HepG2 (cell line): ENCODE measurements at regions not wholly inside any gene's neighbourhood (a gene's known extent, or its start where the extent isn't known, plus 50 kb on each side); places are given as distances from the start of the nearest gene placed in this dataset.

ENCODE experiments used
- ATAC-seq: fragments of 200-7000 bp; cut with Tn5 transposase; 3 replicates; pipeline ENCODE4 v1.9.1; 2020; ENCODE audit warnings: mild to moderate bottlenecking, moderate library complexity
- BruUV-seq: library from RNA; stranded (reverse); fragments of 400-500 nt; replicated peaks from 2 replicates; lab custom pipeline; 2021; lab: Mats Ljungman, UMichigan
- CTCF ChIA-PET: fragments of 300-600 bp; formaldehyde crosslinking; extraction: SDS; loops from one replicate; lab custom pipeline; 2021; ENCODE audit warnings: low total read pairs, inconsistent platforms, low intra/inter-chr PET ratio; lab: Yijun Ruan, JAX
- POLR2A ChIA-PET: fragments of 350-600 bp; sonication (Branson Sonifier 250); formaldehyde crosslinking; loops from one replicate; lab custom pipeline; 2020; ENCODE audit warnings: antibody characterized with exemption, inconsistent platforms; lab: Yijun Ruan, JAX
- DNase-seq: peaks from one replicate; pipeline ENCODE4 v3.0.0-alpha.2; 2015; ENCODE audit warnings: low spot score
- FAIRE-seq: peaks from 3 replicates; lab custom pipeline; 2011; peaks lifted over from hg19 to GRCh38; lab: Jason Lieb, UNC
- H2AFZ ChIP-seq: one replicate; pipeline ENCODE4 v1.6.1; 2011; ENCODE audit warnings: low read length, inconsistent platforms
- H3K27ac ChIP-seq: fragments of 300-600 bp; 3 replicates; pipeline ENCODE4 v1.8.0; 2011; ENCODE audit warnings: mixed run types, mild to moderate bottlenecking, mixed read lengths, low read length, inconsistent platforms; ENCODE audit not compliant: insufficient read depth; ENCODE audit errors: extremely low read length
- H3K27me3 ChIP-seq, 2 experiments: fragments of 200-600 bp in 1 of 2; 2 replicates in 1 of 2; 3 replicates in 1 of 2; pipeline versions ENCODE4 v1.6.0 to v1.8.0; 2011; ENCODE audit warnings: low read length in 2 of 2, mild to moderate bottlenecking in 2 of 2, moderate library complexity in 2 of 2, inconsistent platforms in 1 of 2; ENCODE audit not compliant: insufficient read depth in 2 of 2, control insufficient read depth in 1 of 2
- H3K36me3 ChIP-seq, 2 experiments: fragments of 200-600 bp in 1 of 2; replicated peaks in 1 of 2; 2 replicates in 1 of 2; 3 replicates in 1 of 2; pipeline versions ENCODE4 v1.5.1 to v1.8.0; 2011; ENCODE audit warnings: low read length in 2 of 2, inconsistent platforms in 1 of 2; ENCODE audit not compliant: insufficient read depth in 2 of 2, control insufficient read depth in 1 of 2
- H3K4me1 ChIP-seq: 2 replicates; pipeline ENCODE4 v1.5.1; 2012; ENCODE audit warnings: low read length, inconsistent platforms; ENCODE audit not compliant: insufficient read depth
- H3K4me2 ChIP-seq: 2 replicates; pipeline ENCODE4 v1.6.0; 2011; ENCODE audit warnings: low read depth, low read length, inconsistent platforms
- H3K4me3 ChIP-seq, 3 experiments: fragments of 200-600 bp in 1 of 3; sonication (generic), shearing (Covaris generic) in 1 of 3; replicated peaks in 1 of 3; 2 replicates each; pipeline ENCODE4 v1.5.1; 2011 to 2016; ENCODE audit warnings: low read length in 3 of 3, inconsistent platforms in 2 of 3, low read depth in 2 of 3, mild to moderate bottlenecking in 2 of 3, control low read depth in 1 of 3, mixed read lengths in 1 of 3; ENCODE audit not compliant: insufficient read depth in 1 of 3
- H3K79me2 ChIP-seq: one replicate; pipeline ENCODE4 v1.6.1; 2011; ENCODE audit warnings: low read length, inconsistent platforms; ENCODE audit not compliant: insufficient read depth
- H3K9ac ChIP-seq: 2 replicates; pipeline ENCODE4 v1.6.0; 2011; ENCODE audit warnings: mild to moderate bottlenecking, low read depth, low read length, inconsistent platforms; ENCODE audit not compliant: insufficient read depth
- H3K9me3 ChIP-seq: 2 replicates; pipeline ENCODE4 v1.5.1; 2012; ENCODE audit warnings: mild to moderate bottlenecking, low read length
- H4K20me1 ChIP-seq: 2 replicates; pipeline ENCODE4 v1.6.0; 2011; ENCODE audit warnings: inconsistent platforms, mild to moderate bottlenecking, low read length, moderate library complexity; ENCODE audit not compliant: insufficient read depth
- ARID2 ChIP-seq: sonication (generic); formaldehyde crosslinking; IDR thresholded peaks from 2 replicates; pipeline ENCODE4 v1.8.1; 2022; ENCODE audit warnings: mild to moderate bottlenecking, missing genetic modification reagents, borderline replicate concordance
- FLYWCH1 ChIP-seq: sonication (generic); formaldehyde crosslinking; IDR thresholded peaks from 2 replicates; pipeline ENCODE4 v1.8.1; 2023; ENCODE audit warnings: mild to moderate bottlenecking, missing genetic modification reagents
- KLF16 ChIP-seq, 2 experiments: sonication (generic) in 1 of 2; formaldehyde crosslinking in 1 of 2; IDR thresholded peaks; 2 replicates each; pipeline versions ENCODE4 v1.6.1 to v1.8.0; 2016 to 2023; ENCODE audit warnings: missing genetic modification reagents in 2 of 2, missing compliant biosample characterization in 1 of 2
- PHB2 ChIP-seq: fragments of 450-650 bp; IDR thresholded peaks from 2 replicates; pipeline ENCODE4 v1.6.1; 2018; ENCODE audit not compliant: partially characterized antibody
- SOX5 ChIP-seq: IDR thresholded peaks from 2 replicates; pipeline ENCODE4 v1.6.1; 2016; ENCODE audit warnings: borderline replicate concordance
- TBX2 ChIP-seq: sonication (generic); formaldehyde crosslinking; IDR thresholded peaks from 2 replicates; pipeline ENCODE4 v1.5.0; 2020; ENCODE audit warnings: missing genetic modification reagents, mild to moderate bottlenecking, borderline replicate concordance
- TOPORS ChIP-seq: sonication (generic); formaldehyde crosslinking; IDR thresholded peaks from 2 replicates; pipeline ENCODE4 v1.8.0; 2023; ENCODE audit warnings: mild to moderate bottlenecking, missing genetic modification reagents
- ZMAT3 ChIP-seq: sonication (generic); formaldehyde crosslinking; conservative IDR thresholded peaks from 2 replicates; pipeline ENCODE4 v1.7.0; 2021; ENCODE audit warnings: missing genetic modification reagents
- ZNF224 ChIP-seq: sonication (generic); formaldehyde crosslinking; IDR thresholded peaks from 2 replicates; pipeline ENCODE4 v1.5.0; 2020; ENCODE audit warnings: mild to moderate bottlenecking, missing genetic modification reagents
- ZNF292 ChIP-seq: sonication (generic); formaldehyde crosslinking; IDR thresholded peaks from 2 replicates; pipeline ENCODE4 v1.8.1; 2022; ENCODE audit warnings: mild to moderate bottlenecking, low read depth, missing genetic modification reagents, borderline replicate concordance
- ZNF34 ChIP-seq: sonication (generic); formaldehyde crosslinking; IDR thresholded peaks from 2 replicates; pipeline ENCODE4 v1.4.0; 2020; ENCODE audit warnings: mild to moderate bottlenecking, missing genetic modification reagents, borderline replicate concordance
- ZNF350 ChIP-seq: sonication (generic); formaldehyde crosslinking; IDR thresholded peaks from 2 replicates; pipeline ENCODE4 v1.4.0; 2020; ENCODE audit warnings: mild to moderate bottlenecking, low read depth, missing genetic modification reagents, borderline replicate concordance
- ZNF83 ChIP-seq: sonication (generic); formaldehyde crosslinking; IDR thresholded peaks from 2 replicates; pipeline ENCODE4 v1.4.0; 2020; ENCODE audit warnings: missing genetic modification reagents, mild to moderate bottlenecking, borderline replicate concordance
- ZSCAN29 ChIP-seq: sonication (generic); formaldehyde crosslinking; conservative IDR thresholded peaks from 2 replicates; pipeline ENCODE4 v1.4.0; 2020; ENCODE audit warnings: mild to moderate bottlenecking, missing genetic modification reagents
- WGBS: methylation state at CpG from one replicate; pipeline ENCODE4 v1.1.6; 2017; ENCODE audit warnings: low lambda C conversion rate; 5-methylcytosine and 5-hydroxymethylcytosine counted together
- in situ Hi-C: cut with HindIII; loops from 2 replicates; pipeline ENCODE4 v1.10.0; 2017; ENCODE audit warnings: low pct_unique_long_range_greater_than_20kb; ENCODE audit not compliant: extremely low pct_ligation_motif_present
- intact Hi-C: fragments of 100-400 bp; cut with micrococcal nuclease; formaldehyde crosslinking; loops from one replicate; pipeline ENCODE4 v1.10.0; 2022; ENCODE audit not compliant: unreplicated experiment
- TF ChIP-seq, protein P1 (sequence below): sonication (generic); formaldehyde crosslinking; IDR thresholded peaks from 2 replicates; pipeline ENCODE4 v1.5.0; 2020; ENCODE audit warnings: mild to moderate bottlenecking, missing genetic modification reagents
- TF ChIP-seq, protein P2 (sequence below): sonication (generic); formaldehyde crosslinking; IDR thresholded peaks from 2 replicates; pipeline ENCODE4 v1.5.0; 2020; ENCODE audit warnings: mild to moderate bottlenecking, missing genetic modification reagents, borderline replicate concordance
- TF ChIP-seq, protein P3 (sequence below): sonication (generic); formaldehyde crosslinking; IDR thresholded peaks from 2 replicates; pipeline ENCODE4 v1.8.0; 2022; ENCODE audit warnings: missing genetic modification reagents, mild to moderate bottlenecking, moderate library complexity, borderline replicate concordance

DNA sequence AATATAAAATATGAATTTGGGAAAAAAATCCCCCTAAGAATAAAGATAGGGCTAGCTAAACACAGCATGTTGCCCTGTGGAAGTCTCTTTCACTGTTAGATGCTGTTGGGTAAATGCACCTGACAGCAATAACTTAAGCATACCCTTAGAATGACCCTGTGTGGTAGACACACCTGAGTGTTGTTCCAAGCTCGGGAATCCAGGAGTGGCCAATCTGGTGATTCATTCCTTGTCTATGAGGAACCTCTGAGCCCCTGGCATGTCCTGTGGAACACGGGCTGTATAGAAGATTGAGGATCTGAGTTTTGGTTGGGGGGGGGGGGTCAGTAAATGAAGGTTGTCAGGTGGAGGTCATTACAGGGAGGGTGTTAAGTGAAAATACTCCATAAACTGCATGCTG is 730.0 kb upstream of the IGFBP3 start:
- Histone ChIP-seq H3K9ac (no peak overlapping the region), H2AFZ (no peak overlapping the region), H4K20me1 (no peaks in the 10 kb centered on the region), H3K4me3 (no peak overlapping the region), H3K27ac (no peak overlapping the region), H3K4me2 (no peak overlapping the region), H3K9me3 (peaks cover 16% of the 10 kb centered on the region), H3K4me1 (no peaks in the 10 kb centered on the region)
- CTCF ChIA-PET: no interaction called here
- FAIRE-seq: no peak
- in situ Hi-C loops: no loop called here
- 21% methylated on average over 2 of the region's 2 CpGs for WGBS
- no peak for DNase-seq
- no peak for TF ChIP-seq ARID2 (CRISPR knock-in tag)
- no peak for TF ChIP-seq TOPORS (CRISPR knock-in tag)
- TF ChIP-seq ZMAT3 (CRISPR knock-in tag): no peak
- no peak for TF ChIP-seq PHB2
- no peak for TF ChIP-seq ZSCAN29 (CRISPR knock-in tag)
- TF ChIP-seq SOX5 (CRISPR knock-in tag): no peak
- TF ChIP-seq ZNF224: no peak
- TF ChIP-seq FLYWCH1 (CRISPR knock-in tag): no peak
- TF ChIP-seq ZNF34: no peak
- no peak for TF ChIP-seq ZNF83 (CRISPR knock-in tag)
- TF ChIP-seq, protein P1, sequence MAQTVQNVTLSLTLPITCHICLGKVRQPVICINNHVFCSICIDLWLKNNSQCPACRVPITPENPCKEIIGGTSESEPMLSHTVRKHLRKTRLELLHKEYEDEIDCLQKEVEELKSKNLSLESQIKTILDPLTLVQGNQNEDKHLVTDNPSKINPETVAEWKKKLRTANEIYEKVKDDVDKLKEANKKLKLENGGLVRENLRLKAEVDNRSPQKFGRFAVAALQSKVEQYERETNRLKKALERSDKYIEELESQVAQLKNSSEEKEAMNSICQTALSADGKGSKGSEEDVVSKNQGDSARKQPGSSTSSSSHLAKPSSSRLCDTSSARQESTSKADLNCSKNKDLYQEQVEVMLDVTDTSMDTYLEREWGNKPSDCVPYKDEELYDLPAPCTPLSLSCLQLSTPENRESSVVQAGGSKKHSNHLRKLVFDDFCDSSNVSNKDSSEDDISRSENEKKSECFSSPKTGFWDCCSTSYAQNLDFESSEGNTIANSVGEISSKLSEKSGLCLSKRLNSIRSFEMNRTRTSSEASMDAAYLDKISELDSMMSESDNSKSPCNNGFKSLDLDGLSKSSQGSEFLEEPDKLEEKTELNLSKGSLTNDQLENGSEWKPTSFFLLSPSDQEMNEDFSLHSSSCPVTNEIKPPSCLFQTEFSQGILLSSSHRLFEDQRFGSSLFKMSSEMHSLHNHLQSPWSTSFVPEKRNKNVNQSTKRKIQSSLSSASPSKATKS (CRISPR knock-in tag): no peak
- no peak for TF ChIP-seq KLF16 (CRISPR knock-in tag; IDR thresholded peaks at IDR 0.05)
- TF ChIP-seq, protein P2, sequence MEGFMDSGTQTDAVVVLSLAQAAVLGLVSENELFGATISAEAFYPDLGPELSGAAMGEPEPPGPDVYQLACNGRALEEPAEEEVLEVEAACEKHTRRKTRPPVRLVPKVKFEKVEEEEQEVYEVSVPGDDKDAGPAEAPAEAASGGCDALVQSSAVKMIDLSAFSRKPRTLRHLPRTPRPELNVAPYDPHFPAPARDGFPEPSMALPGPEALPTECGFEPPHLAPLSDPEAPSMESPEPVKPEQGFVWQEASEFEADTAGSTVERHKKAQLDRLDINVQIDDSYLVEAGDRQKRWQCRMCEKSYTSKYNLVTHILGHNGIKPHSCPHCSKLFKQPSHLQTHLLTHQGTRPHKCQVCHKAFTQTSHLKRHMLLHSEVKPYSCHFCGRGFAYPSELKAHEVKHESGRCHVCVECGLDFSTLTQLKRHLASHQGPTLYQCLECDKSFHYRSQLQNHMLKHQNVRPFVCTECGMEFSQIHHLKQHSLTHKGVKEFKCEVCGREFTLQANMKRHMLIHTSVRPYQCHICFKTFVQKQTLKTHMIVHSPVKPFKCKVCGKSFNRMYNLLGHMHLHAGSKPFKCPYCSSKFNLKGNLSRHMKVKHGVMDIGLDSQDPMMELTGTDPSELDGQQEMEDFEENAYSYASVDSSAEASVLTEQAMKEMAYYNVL (CRISPR knock-in tag): no peak
- no peak for TF ChIP-seq ZNF292 (CRISPR knock-in tag)
- no peak for TF ChIP-seq TBX2 (CRISPR knock-in tag)
- TF ChIP-seq ZNF350 (CRISPR knock-in tag): no peak
- TF ChIP-seq, protein P3, sequence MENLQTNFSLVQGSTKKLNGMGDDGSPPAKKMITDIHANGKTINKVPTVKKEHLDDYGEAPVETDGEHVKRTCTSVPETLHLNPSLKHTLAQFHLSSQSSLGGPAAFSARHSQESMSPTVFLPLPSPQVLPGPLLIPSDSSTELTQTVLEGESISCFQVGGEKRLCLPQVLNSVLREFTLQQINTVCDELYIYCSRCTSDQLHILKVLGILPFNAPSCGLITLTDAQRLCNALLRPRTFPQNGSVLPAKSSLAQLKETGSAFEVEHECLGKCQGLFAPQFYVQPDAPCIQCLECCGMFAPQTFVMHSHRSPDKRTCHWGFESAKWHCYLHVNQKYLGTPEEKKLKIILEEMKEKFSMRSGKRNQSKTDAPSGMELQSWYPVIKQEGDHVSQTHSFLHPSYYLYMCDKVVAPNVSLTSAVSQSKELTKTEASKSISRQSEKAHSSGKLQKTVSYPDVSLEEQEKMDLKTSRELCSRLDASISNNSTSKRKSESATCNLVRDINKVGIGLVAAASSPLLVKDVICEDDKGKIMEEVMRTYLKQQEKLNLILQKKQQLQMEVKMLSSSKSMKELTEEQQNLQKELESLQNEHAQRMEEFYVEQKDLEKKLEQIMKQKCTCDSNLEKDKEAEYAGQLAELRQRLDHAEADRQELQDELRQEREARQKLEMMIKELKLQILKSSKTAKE (CRISPR knock-in tag): no peak
- TF ChIP-seq, all 625 proteins: peak for 0
- Histone ChIP-seq H3K36me3 (no peaks in the 10 kb centered on the region), H3K79me2 (no peaks in the 10 kb centered on the region), H3K27me3 (no peaks in the 10 kb centered on the region)
- ATAC-seq: no peak
- intact Hi-C loops: no loop called here
- no TSS peak for BruUV-seq
- POLR2A ChIA-PET: no interaction called here
